K562 (cell line): ENCODE measurements at regions not wholly inside any gene's neighbourhood (a gene's known extent, or its start where the extent isn't known, plus 50 kb on each side); places are given as distances from the start of the nearest gene placed in this dataset.

Source experiments
- ATAC-seq: fragments of 200-7000 bp; cut with Tn5 transposase; 3 replicates; pipeline ENCODE4 v1.9.1; 2020; ENCODE audit warnings: moderate library complexity
- BruUV-seq: library from RNA; stranded (reverse); fragments of 400-500 nt; replicated peaks from 2 replicates; lab custom pipeline; 2021; lab: Mats Ljungman, UMichigan
- CTCF ChIA-PET: fragments of 300-600 bp; formaldehyde crosslinking; extraction: SDS; loops from one replicate; lab custom pipeline; 2021; ENCODE audit warnings: low intra/inter-chr PET ratio; lab: Yijun Ruan, JAX
- POLR2A ChIA-PET: fragments of 300-600, 350-650 bp; sonication (Branson Sonifier 250); formaldehyde crosslinking; extraction: SDS; loops from one replicate; lab custom pipeline; 2021; ENCODE audit warnings: antibody characterized with exemption, inconsistent platforms; lab: Yijun Ruan, JAX
- DNase-seq, 4 experiments: peaks; one replicate each; pipeline versions ENCODE4 v3.0.0 to v3.0.0-alpha.2; 2011 to 2018; ENCODE audit warnings: low spot score in 3 of 4, mixed read lengths in 3 of 4; ENCODE audit errors: extremely low read depth in 1 of 4
- FAIRE-seq: peaks from 2 replicates; lab custom pipeline; 2011; peaks lifted over from hg19 to GRCh38; lab: Jason Lieb, UNC
- H2AFZ ChIP-seq: 2 replicates; pipeline ENCODE4 v1.6.0; 2011; ENCODE audit warnings: low read depth, low read length, control low read depth, inconsistent platforms
- H3K27ac ChIP-seq: fragments of 200-600 bp; 3 replicates; pipeline ENCODE4 v1.8.0; 2011; ENCODE audit warnings: low read depth, mild to moderate bottlenecking, control low read depth, inconsistent platforms, low read length, moderate library complexity, mixed read lengths; ENCODE audit errors: extremely low read depth
- H3K27me3 ChIP-seq, 2 experiments: fragments of 300-600 bp in 1 of 2; 2 replicates in 1 of 2; 3 replicates in 1 of 2; pipeline versions ENCODE4 v1.6.0 to v1.8.0; 2011; ENCODE audit warnings: inconsistent platforms in 2 of 2, low read length in 2 of 2, mild to moderate bottlenecking in 1 of 2, mixed read lengths in 1 of 2, moderate library complexity in 1 of 2; ENCODE audit not compliant: control insufficient read depth in 2 of 2, insufficient read depth in 2 of 2
- H3K36me3 ChIP-seq: fragments of 300-600 bp; 3 replicates; pipeline ENCODE4 v1.8.0; 2011; ENCODE audit warnings: mild to moderate bottlenecking, low read length, inconsistent platforms; ENCODE audit not compliant: control insufficient read depth, insufficient read depth
- H3K4me1 ChIP-seq, 2 experiments: fragments of 200-600 bp in 1 of 2; replicated peaks in 1 of 2; 2 replicates in 1 of 2; 3 replicates in 1 of 2; pipeline versions ENCODE4 v1.5.1 to v1.8.0; 2011; ENCODE audit warnings: inconsistent platforms in 2 of 2, low read length in 2 of 2, mild to moderate bottlenecking in 1 of 2, mixed read lengths in 1 of 2, moderate library complexity in 1 of 2; ENCODE audit not compliant: control insufficient read depth in 2 of 2, insufficient read depth in 2 of 2
- H3K4me2 ChIP-seq: 2 replicates; pipeline ENCODE4 v1.6.1; 2011; ENCODE audit warnings: low read length, control low read depth, inconsistent platforms, mixed read lengths; ENCODE audit not compliant: insufficient read depth
- H3K4me3 ChIP-seq: fragments of 200-600 bp; sonication (generic), shearing (Covaris generic); 2 replicates; pipeline ENCODE4 v1.5.1; 2016; ENCODE audit warnings: control low read depth, inconsistent platforms
- H3K79me2 ChIP-seq: fragments of 200-600 bp; 3 replicates; pipeline ENCODE4 v1.8.0; 2011; ENCODE audit warnings: low read length, inconsistent platforms; ENCODE audit not compliant: control insufficient read depth, insufficient read depth
- H3K9ac ChIP-seq, 2 experiments: 2 replicates each; pipeline versions ENCODE4 v1.6.0 to v1.6.1; 2011; ENCODE audit warnings: low read depth in 2 of 2, low read length in 2 of 2, control low read depth in 1 of 2, inconsistent platforms in 1 of 2, mild to moderate bottlenecking in 1 of 2, mixed read lengths in 1 of 2; ENCODE audit not compliant: insufficient read depth in 1 of 2
- H3K9me1 ChIP-seq: one replicate; pipeline ENCODE4 v1.6.0; 2011; ENCODE audit warnings: inconsistent platforms, mild to moderate bottlenecking, low read length, moderate library complexity; ENCODE audit not compliant: control insufficient read depth, insufficient read depth
- H3K9me3 ChIP-seq: replicated peaks from 2 replicates; pipeline ENCODE4 v1.5.1; 2011; ENCODE audit warnings: low read depth, low read length, inconsistent platforms; ENCODE audit not compliant: control insufficient read depth, insufficient read depth
- H4K20me1 ChIP-seq: replicated peaks from 2 replicates; pipeline ENCODE4 v1.6.1; 2011; ENCODE audit warnings: low read length, inconsistent platforms, mixed read lengths; ENCODE audit not compliant: control insufficient read depth, insufficient read depth
- ADNP ChIP-seq: fragments of 200-800 bp; sonication (Bioruptor generic); IDR thresholded peaks from 2 replicates; pipeline ENCODE4 v1.6.1; 2016; ENCODE audit warnings: missing genetic modification characterization, missing compliant biosample characterization
- COPS2 ChIP-seq: fragments of 450-650 bp; conservative IDR thresholded peaks from 2 replicates; pipeline ENCODE4 v1.6.1; 2016; ENCODE audit warnings: mild to moderate bottlenecking, moderate library complexity
- CREBBP ChIP-seq: IDR thresholded peaks from one replicate; pipeline ENCODE4 v1.6.1; 2012; ENCODE audit warnings: low read depth, mild to moderate bottlenecking, control low read depth, inconsistent platforms, low read length
- FOXJ2 ChIP-seq: fragments of 200-800 bp; sonication (Bioruptor generic); IDR thresholded peaks from 2 replicates; pipeline ENCODE4 v1.6.1; 2016; ENCODE audit warnings: missing genetic modification characterization, missing compliant biosample characterization
- JUN ChIP-seq, 2 experiments: sonication (generic) in 1 of 2; formaldehyde crosslinking in 1 of 2; IDR thresholded peaks; 2 replicates each; pipeline versions ENCODE4 v1.6.1 to v1.8.0; 2012 to 2022; ENCODE audit warnings: borderline replicate concordance in 2 of 2, mild to moderate bottlenecking in 2 of 2, improper control_type of control experiment in 1 of 2, low read depth in 1 of 2, low read length in 1 of 2, missing genetic modification reagents in 1 of 2
- LCOR ChIP-seq: sonication (generic); formaldehyde crosslinking; IDR thresholded peaks from 2 replicates; pipeline ENCODE4 v1.8.0; 2022; ENCODE audit warnings: mild to moderate bottlenecking, missing genetic modification reagents
- MCM3 ChIP-seq: fragments of 450-650 bp; IDR thresholded peaks from 2 replicates; pipeline ENCODE4 v1.6.1; 2016
- NR0B1 ChIP-seq: fragments of 450-650 bp; IDR thresholded peaks from one replicate; pipeline ENCODE4 v1.6.1; 2018; ENCODE audit warnings: mild to moderate bottlenecking, moderate library complexity; ENCODE audit not compliant: partially characterized antibody
- NR2C2 ChIP-seq, 2 experiments: fragments of 200-800 bp in 1 of 2; sonication (Bioruptor generic) in 1 of 2; sonication (generic) in 1 of 2; formaldehyde crosslinking in 1 of 2; IDR thresholded peaks; 2 replicates each; pipeline versions ENCODE4 v1.6.1 to v1.8.0; 2016 to 2022; ENCODE audit warnings: mild to moderate bottlenecking in 1 of 2, missing compliant biosample characterization in 1 of 2, missing genetic modification characterization in 1 of 2, missing genetic modification reagents in 1 of 2
- PTBP1 ChIP-seq: fragments of 200-400 bp; formaldehyde crosslinking; IDR thresholded peaks from 2 replicates; pipeline ENCODE4 v1.6.1; 2017; ENCODE audit warnings: low read depth, low read length
- SAFB2 ChIP-seq: fragments of 200-400 bp; formaldehyde crosslinking; IDR thresholded peaks from 2 replicates; pipeline ENCODE4 v1.6.1; 2018; ENCODE audit warnings: borderline replicate concordance, low read length, low read depth, moderate library complexity; ENCODE audit not compliant: severe bottlenecking
- SLC30A9 ChIP-seq: fragments of 250-450 bp; sonication (Bioruptor Pico); IDR thresholded peaks from 2 replicates; pipeline ENCODE4 v1.8.0; 2022; ENCODE audit warnings: mild to moderate bottlenecking, moderate library complexity
- ZEB2 ChIP-seq: fragments of 450-650 bp; IDR thresholded peaks from 2 replicates; pipeline ENCODE4 v1.6.1; 2016
- ZNF239 ChIP-seq: fragments of 250-450 bp; sonication (Bioruptor Pico); IDR thresholded peaks from 2 replicates; pipeline ENCODE4 v1.4.0; 2020; ENCODE audit warnings: mild to moderate bottlenecking
- WGBS: fragments of 100-300 bp; shearing (Covaris generic); methylation state at CpG from one replicate; pipeline ENCODE4 v1.1.6; 2016; ENCODE audit warnings: low coverage, mixed read lengths; ENCODE audit not compliant: insufficient coverage; ENCODE audit errors: missing lambda C conversion rate; 5-methylcytosine and 5-hydroxymethylcytosine counted together
- in situ Hi-C: fragments of 300-500 bp; cut with MboI; formaldehyde crosslinking; loops from 4 replicates; pipeline ENCODE4 v1.15.0; 2018; ENCODE audit warnings: inconsistent platforms, mixed read lengths
- intact Hi-C: fragments of 100-400 bp; cut with micrococcal nuclease; formaldehyde crosslinking; loops from 2 replicates; pipeline ENCODE4 v1.14.2; 2022

DNA sequence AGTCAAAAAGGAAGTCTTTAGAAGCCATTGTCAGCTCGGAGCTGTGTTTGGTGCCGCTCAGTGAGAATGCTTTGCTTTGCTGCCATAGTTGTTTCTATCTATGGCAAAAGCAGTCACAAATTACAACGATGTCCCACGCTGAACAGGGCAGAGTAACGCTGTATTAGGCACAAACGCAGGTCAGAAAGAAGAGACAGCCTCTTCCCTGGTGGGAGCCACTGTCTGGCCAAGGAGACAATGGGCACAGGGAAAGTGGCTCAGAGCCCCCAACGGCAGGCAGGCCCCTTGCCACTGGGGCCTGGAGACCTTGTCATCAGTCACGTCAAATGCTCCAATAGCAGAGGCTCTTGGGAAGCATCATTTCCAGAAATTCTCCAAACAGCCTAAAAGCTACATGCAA is 244.2 kb downstream of the TEX29 start:
- TF ChIP-seq CREBBP, result no peak
- TF ChIP-seq LCOR (CRISPR knock-in tag), result no peak
- no peak for TF ChIP-seq NR2C2 (CRISPR knock-in tag; IDR thresholded peaks at IDR 0.05)
- no peak for TF ChIP-seq NR2C2 (tag; IDR thresholded peaks at IDR 0.05)
- no peak for TF ChIP-seq PTBP1
- TF ChIP-seq MCM3, result no peak
- no peak for TF ChIP-seq COPS2
- TF ChIP-seq SLC30A9 (CRISPR knock-in tag), result no peak
- no peak for TF ChIP-seq SAFB2
- no peaks in the 10 kb centered on the region for H3K9me1 ChIP-seq
- no peaks in the 10 kb centered on the region for H3K79me2 ChIP-seq
- ChIA-PET POLR2A (no interaction called here), CTCF (no interaction called here)
- H4K20me1 ChIP-seq, result no peaks in the 10 kb centered on the region
- in situ Hi-C loops (no loop called here), intact Hi-C loops (no loop called here)
- H3K27me3 ChIP-seq, result peaks cover 0 to 6% of the 10 kb centered on the region in 2 experiments; a peak in 2 of 5 replicates
- H2AFZ ChIP-seq, result no peak overlapping the region
- no peak for FAIRE-seq
- no peak for ATAC-seq
- no peak overlapping the region for H3K9ac ChIP-seq
- no peak for DNase-seq
- no peak overlapping the region for H3K4me2 ChIP-seq
- no TSS peak for BruUV-seq
- WGBS, result 0% methylated on average over 7 of the region's 8 CpGs
- no peaks in the 10 kb centered on the region for H3K4me1 ChIP-seq
- H3K36me3 ChIP-seq, result no peaks in the 10 kb centered on the region
- H3K27ac ChIP-seq, result no peak overlapping the region
- H3K4me3 ChIP-seq, result no peak overlapping the region
- H3K9me3 ChIP-seq, result no peaks in the 10 kb centered on the region

- no peak for ATAC-seq
- Histone ChIP-seq H3K27me3 (no peaks in the 10 kb centered on the region; a peak in 2 of 5 replicates), H3K9me3 (no peaks in the 10 kb centered on the region), H3K9me1 (no peaks in the 10 kb centered on the region), H4K20me1 (no peaks in the 10 kb centered on the region), H3K79me2 (no peaks in the 10 kb centered on the region), H3K36me3 (no peaks in the 10 kb centered on the region), H3K9ac (no peak overlapping the region), H3K4me1 (no peaks in the 10 kb centered on the region), H3K27ac (no peak overlapping the region), H3K4me2 (no peak overlapping the region), H3K4me3 (no peak overlapping the region), H2AFZ (no peak overlapping the region)
- 0% methylated on average over 6 of the region's 10 CpGs for WGBS
- DNase-seq, result no peak
- BruUV-seq, result no TSS peak
- in situ Hi-C loops (no loop called here), intact Hi-C loops (no loop called here)
- FAIRE-seq, result no peak
- CTCF ChIA-PET, result no interaction called here
- POLR2A ChIA-PET, result no interaction called here
- TF ChIP-seq ZEB2 (no peak), JUN (IDR thresholded peaks at IDR 0.05; ENCODE audit: borderline replicate concordance, low read depth, low read length) (no peak), JUN (CRISPR knock-in tag; IDR thresholded peaks at IDR 0.05; ENCODE audit: borderline replicate concordance) (no peak), NR0B1 (no peak), ZNF239 (CRISPR knock-in tag) (no peak), FOXJ2 (no peak), ADNP (tag) (no peak)
Observed at GRCh38 chr13:111565400-111565799, 245.0 kb downstream of the TEX29 start.
